ENCODE measurements at regions not wholly inside any gene's neighbourhood (a gene's known extent, or its start where the extent isn't known, plus 50 kb on each side); places are given as distances from the start of the nearest gene placed in this dataset.

GRCh38 chrX:39661116-39661907 lies 436.4 kb downstream of the BCOR start:
- no peak overlapping the region for H3K27ac ChIP-seq
- no peak for DNase-seq (ENCODE audit: low read depth, low spot score)

- no peak overlapping the region for H3K27ac ChIP-seq
- no peak for DNase-seq (ENCODE audit: low read depth, low spot score)
These were observed 431.8 kb downstream of the BCOR start for GRCh38 chrX:39665830-39666518.

- no peak for DNase-seq (ENCODE audit: low read depth, low spot score)
- H3K27ac ChIP-seq: no peak overlapping the region
These were observed 430.6 kb downstream of the BCOR start for GRCh38 chrX:39667191-39667590.

- no peak overlapping the region for H3K27ac ChIP-seq
- DNase-seq (ENCODE audit: low read depth, low spot score): no peak
These were observed 429.8 kb downstream of the BCOR start for GRCh38 chrX:39667736-39668482.

- no peak for DNase-seq (ENCODE audit: low read depth, low spot score)
- no peak overlapping the region for H3K27ac ChIP-seq
These were observed 428.1 kb downstream of the BCOR start for GRCh38 chrX:39669668-39670067.

GRCh38 chrX:39670281-39670680 lies 427.5 kb downstream of the BCOR start:
- no peak overlapping the region for H3K27ac ChIP-seq
- DNase-seq (ENCODE audit: low read depth, low spot score): no peak

GRCh38 chrX:39672405-39672804 lies 425.4 kb downstream of the BCOR start:
- H3K27ac ChIP-seq: no peak overlapping the region
- no peak for DNase-seq (ENCODE audit: low read depth, low spot score)

GRCh38 chrX:39674490-39675161 lies 423.1 kb downstream of the BCOR start:
- no peak overlapping the region for H3K27ac ChIP-seq
- no peak for DNase-seq (ENCODE audit: low read depth, low spot score)

GRCh38 chrX:39675162-39675553 lies 422.6 kb downstream of the BCOR start:
- DNase-seq (ENCODE audit: low read depth, low spot score): no peak
- H3K27ac ChIP-seq: no peak overlapping the region

GRCh38 chrX:39675619-39676018 lies 422.1 kb downstream of the BCOR start:
- no peak overlapping the region for H3K27ac ChIP-seq
- DNase-seq (ENCODE audit: low read depth, low spot score): no peak

GRCh38 chrX:39676434-39676833 lies 421.3 kb downstream of the BCOR start:
- no peak for DNase-seq (ENCODE audit: low read depth, low spot score)
- no peak overlapping the region for H3K27ac ChIP-seq

GRCh38 chrX:39677585-39677977 lies 420.2 kb downstream of the BCOR start:
- no peak for DNase-seq (ENCODE audit: low read depth, low spot score)
- H3K27ac ChIP-seq: no peak overlapping the region

GRCh38 chrX:39677978-39678791 lies 419.6 kb downstream of the BCOR start:
- H3K27ac ChIP-seq: no peak overlapping the region

GRCh38 chrX:39678914-39679313 lies 418.8 kb downstream of the BCOR start:
- H3K27ac ChIP-seq: no peak overlapping the region
- no peak for DNase-seq (ENCODE audit: low read depth, low spot score)

More at GRCh38 chrX:39677978-39678791, 419.6 kb downstream of the BCOR start:
- no peak for DNase-seq (ENCODE audit: low read depth, low spot score)

- H3K27ac ChIP-seq: no peak overlapping the region
- no peak for DNase-seq (ENCODE audit: low read depth, low spot score)
These were observed 418.1 kb downstream of the BCOR start for GRCh38 chrX:39679497-39680157.

- no peak overlapping the region for H3K27ac ChIP-seq
- no peak for DNase-seq (ENCODE audit: low read depth, low spot score)
These were observed 415.9 kb downstream of the BCOR start for GRCh38 chrX:39681885-39682284.

GRCh38 chrX:39682778-39683177 lies 415.0 kb downstream of the BCOR start:
- no peak for DNase-seq (ENCODE audit: low read depth, low spot score)
- no peak overlapping the region for H3K27ac ChIP-seq

- H3K27ac ChIP-seq: no peak overlapping the region
- DNase-seq (ENCODE audit: low read depth, low spot score): no peak
These were observed 409.6 kb downstream of the BCOR start for GRCh38 chrX:39688219-39688575.
